C4-2B (cell line): ENCODE measurements at regions not wholly inside any gene's neighbourhood (a gene's known extent, or its start where the extent isn't known, plus 50 kb on each side); places are given as distances from the start of the nearest gene placed in this dataset.

Experiments
- H3K27ac ChIP-seq: fragments of 450-650 bp; 2 replicates; pipeline ENCODE4 v1.5.1; 2017
- ZFX ChIP-seq: fragments of 450-650 bp; IDR thresholded peaks from 2 replicates; pipeline ENCODE4 v1.6.1; 2017
- TF ChIP-seq, protein P1 (sequence below): fragments of 450-650 bp; conservative IDR thresholded peaks from 2 replicates; pipeline ENCODE4 v1.5.1; 2017; ENCODE audit warnings: mild to moderate bottlenecking

DNA sequence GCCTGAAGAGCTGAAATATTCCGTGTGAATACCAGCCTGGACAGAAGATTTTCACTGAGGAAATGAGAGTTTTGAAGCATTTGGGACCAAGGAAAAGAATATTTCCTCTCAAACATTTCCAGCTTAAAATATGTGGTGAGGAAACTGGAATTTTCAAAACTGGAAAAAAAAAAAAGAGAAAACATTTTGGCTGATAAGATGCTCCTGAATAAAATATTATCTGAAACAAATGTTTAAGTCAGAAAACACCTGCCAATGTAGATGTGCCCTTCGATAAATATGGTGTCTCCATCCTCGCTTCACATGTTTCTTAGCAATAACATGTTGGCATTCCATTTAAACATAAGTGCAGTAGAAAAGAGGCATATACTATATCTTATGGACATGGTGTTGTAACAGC lies 567.0 kb downstream of the PRKD1 start:
- H3K27ac ChIP-seq, result no peak overlapping the region
- TF ChIP-seq, protein P1, sequence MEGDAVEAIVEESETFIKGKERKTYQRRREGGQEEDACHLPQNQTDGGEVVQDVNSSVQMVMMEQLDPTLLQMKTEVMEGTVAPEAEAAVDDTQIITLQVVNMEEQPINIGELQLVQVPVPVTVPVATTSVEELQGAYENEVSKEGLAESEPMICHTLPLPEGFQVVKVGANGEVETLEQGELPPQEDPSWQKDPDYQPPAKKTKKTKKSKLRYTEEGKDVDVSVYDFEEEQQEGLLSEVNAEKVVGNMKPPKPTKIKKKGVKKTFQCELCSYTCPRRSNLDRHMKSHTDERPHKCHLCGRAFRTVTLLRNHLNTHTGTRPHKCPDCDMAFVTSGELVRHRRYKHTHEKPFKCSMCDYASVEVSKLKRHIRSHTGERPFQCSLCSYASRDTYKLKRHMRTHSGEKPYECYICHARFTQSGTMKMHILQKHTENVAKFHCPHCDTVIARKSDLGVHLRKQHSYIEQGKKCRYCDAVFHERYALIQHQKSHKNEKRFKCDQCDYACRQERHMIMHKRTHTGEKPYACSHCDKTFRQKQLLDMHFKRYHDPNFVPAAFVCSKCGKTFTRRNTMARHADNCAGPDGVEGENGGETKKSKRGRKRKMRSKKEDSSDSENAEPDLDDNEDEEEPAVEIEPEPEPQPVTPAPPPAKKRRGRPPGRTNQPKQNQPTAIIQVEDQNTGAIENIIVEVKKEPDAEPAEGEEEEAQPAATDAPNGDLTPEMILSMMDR, result no peak
- TF ChIP-seq ZFX, result no peak

DNA sequence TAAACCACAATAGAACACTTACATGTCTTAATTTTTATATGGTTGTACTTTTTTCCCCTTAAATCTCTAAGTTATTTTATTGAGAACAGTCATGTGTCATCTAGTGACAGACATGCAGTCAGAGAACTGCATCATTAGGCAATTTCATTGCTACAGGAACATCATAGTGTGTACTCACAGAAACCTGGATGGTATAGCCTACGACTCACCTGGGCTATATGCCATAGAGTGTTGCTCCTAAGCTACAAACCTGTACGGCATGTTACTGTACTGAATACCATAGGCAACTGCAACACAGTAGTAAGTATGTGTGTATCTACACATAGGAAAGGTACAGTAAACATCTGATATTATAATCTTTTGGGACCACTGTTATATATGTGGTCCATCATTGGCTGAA lies 557.6 kb downstream of the PRKD1 start:
- no peak overlapping the region for H3K27ac ChIP-seq
- TF ChIP-seq ZFX, result no peak
- TF ChIP-seq, protein P1, result no peak

DNA sequence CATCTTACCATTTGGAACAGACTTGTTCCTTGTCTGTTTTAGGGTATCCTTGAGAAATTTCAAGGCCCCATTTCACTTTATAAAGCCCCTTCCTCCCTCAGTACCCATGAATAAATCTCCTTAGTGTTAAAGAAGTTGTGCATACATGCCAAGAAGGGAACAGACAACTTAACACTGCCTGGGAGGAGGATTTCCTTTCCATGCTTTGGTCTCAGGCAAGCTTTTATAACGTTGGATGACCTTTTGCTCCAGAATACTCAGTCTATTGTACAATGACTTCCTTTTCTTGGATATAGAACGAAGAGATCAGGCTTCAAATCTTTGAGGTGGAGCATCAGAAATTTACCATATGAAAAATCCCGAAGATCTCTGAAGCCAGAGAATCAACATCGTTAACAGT lies 551.4 kb downstream of the PRKD1 start:
- TF ChIP-seq, protein P1, result no peak
- TF ChIP-seq ZFX, result no peak

DNA sequence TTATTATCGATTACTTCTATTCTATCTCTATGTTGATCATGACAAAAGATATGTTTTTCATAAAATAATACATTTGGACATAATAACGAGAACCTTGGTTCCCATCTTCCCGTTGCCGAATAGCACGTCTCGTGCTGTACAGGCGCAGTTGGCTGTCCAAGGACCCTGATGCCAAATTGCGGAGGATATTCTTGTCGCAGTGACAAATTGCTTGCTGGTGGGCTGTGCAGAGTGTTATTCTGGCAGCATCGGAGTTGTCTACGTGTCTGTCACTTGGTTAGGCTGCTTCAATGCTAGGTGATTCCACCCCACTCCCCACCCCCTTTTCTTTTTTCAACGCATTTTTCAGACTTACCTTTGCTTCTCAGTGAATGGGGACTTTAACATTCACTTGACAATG lies 546.8 kb downstream of the PRKD1 start:
- TF ChIP-seq, protein P1, result no peak
- TF ChIP-seq ZFX, result no peak
- H3K27ac ChIP-seq, result no peak overlapping the region

More for the DNA sequence above, 551.4 kb downstream of the PRKD1 start:
- H3K27ac ChIP-seq, result no peak overlapping the region

DNA sequence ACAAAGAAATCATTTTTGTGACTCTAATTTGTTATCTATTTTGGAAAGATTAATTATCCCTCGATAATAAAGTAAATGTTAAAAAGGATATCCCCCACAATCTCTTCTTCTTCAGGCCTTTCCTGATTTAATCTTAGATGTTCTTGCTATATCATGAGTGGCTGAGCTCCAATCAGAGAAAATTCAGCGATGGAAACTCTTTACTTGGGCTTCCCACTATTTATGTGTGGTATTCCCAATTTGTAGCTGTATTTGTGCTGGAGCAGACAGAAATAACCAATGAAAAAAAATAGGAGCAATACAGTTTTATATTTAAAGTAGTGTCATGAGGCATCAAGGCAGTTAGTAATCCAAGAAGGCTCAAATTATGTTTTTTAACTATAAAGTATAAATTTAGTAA lies 539.1 kb downstream of the PRKD1 start:
- H3K27ac ChIP-seq, result no peak overlapping the region
- TF ChIP-seq ZFX, result no peak
- TF ChIP-seq, protein P1, result no peak

DNA sequence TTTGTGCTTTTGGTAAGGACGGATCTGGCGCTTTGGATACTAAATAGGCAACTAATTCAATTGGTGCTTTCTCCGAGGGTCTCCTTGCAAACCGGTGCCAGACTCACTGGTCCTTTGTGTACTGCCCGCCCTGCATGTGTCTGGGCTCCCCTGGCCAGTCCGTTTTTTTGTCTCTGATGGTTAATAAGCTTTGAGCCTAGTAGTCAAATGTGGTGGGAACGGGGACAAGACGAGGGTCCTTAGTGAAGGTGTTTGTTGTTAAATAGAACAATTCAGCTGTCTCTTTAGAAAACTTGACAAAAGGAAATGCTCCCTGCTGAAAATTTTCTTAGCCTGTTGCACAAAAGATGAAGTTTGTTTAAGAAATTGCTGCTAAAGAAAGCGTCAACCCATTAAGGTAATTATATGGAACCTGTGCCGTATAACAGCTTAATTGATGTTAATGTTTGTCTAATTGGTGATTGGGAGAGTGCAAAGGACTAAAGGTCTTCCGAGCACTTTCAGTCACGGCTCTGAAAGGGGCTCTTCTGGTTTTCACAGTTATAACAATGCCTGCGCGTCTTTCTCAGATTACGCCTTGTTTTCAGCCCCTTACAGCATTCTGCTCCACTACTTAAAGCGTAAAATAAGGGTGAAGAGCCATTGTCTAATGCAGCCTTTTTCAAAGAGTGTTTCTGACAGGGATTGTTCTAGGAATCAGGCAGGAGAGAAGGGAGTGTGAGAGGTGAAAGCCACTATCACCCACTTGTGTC lies 537.4 kb downstream of the PRKD1 start:
- H3K27ac ChIP-seq, result no peak overlapping the region
- TF ChIP-seq, protein P1, result no peak
- no peak for TF ChIP-seq ZFX

DNA sequence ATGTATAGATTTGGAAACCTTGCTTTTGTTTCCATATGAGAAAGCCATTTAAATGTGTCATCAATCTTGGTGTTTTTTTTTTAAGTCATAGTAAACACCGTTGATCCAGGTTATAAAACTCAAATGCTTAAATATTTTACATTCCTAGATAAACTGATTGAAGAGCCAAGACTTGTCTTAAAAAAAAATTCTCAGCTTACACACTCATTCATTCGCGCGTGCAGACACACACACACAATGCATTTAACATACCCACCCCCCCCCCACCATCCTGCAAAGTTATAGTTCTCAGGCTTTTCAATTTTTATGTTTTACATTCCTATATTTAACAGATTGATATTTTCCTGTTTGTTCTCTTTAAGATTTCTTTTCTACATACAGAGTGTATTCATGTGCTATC lies 536.4 kb downstream of the PRKD1 start:
- no peak for TF ChIP-seq ZFX
- TF ChIP-seq, protein P1, result no peak
- no peak overlapping the region for H3K27ac ChIP-seq
